ENCODE measurements at regions not wholly inside any gene's neighbourhood (a gene's known extent, or its start where the extent isn't known, plus 50 kb on each side); places are given as distances from the start of the nearest gene placed in this dataset.
A peak's percentile ranks its signal among the peaks of the same experiment; 100 is the strongest.

DNA sequence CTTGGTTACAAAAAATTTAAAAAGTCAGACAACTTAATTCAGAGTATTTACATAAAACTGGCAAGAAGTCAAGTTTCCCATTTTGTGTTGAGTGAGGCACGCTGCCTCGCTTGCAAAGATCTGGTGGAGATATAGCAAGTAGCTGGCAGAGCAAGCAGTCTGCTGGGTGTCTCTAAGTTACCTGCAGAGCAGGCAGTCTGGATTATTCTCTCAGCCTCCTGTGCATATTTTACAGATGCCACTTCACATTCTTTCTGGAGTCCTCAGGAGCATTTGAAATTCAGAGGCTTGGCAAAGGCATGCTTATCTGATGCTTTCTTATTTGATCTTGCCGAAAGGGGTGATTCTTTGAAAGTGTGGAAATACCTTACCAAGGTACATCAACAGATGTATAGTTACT lies 640.4 kb upstream of the ADGRL4 start:
- Histone ChIP-seq H3K27ac (replicated peaks) (no peak overlapping the region), H3K27me3 (ENCODE audit: low read depth) (no peaks in the 10 kb centered on the region), H3K4me1 (no peaks in the 10 kb centered on the region), H3K4me3 (no peak overlapping the region), H3K36me3 (no peaks in the 10 kb centered on the region), H3K9me3 (replicated peaks) (no peaks in the 10 kb centered on the region)
- TF ChIP-seq, protein P1, sequence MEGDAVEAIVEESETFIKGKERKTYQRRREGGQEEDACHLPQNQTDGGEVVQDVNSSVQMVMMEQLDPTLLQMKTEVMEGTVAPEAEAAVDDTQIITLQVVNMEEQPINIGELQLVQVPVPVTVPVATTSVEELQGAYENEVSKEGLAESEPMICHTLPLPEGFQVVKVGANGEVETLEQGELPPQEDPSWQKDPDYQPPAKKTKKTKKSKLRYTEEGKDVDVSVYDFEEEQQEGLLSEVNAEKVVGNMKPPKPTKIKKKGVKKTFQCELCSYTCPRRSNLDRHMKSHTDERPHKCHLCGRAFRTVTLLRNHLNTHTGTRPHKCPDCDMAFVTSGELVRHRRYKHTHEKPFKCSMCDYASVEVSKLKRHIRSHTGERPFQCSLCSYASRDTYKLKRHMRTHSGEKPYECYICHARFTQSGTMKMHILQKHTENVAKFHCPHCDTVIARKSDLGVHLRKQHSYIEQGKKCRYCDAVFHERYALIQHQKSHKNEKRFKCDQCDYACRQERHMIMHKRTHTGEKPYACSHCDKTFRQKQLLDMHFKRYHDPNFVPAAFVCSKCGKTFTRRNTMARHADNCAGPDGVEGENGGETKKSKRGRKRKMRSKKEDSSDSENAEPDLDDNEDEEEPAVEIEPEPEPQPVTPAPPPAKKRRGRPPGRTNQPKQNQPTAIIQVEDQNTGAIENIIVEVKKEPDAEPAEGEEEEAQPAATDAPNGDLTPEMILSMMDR (IDR thresholded peaks at IDR 0.05; ENCODE audit: borderline replicate concordance): no peak
- intact Hi-C loops (cut with micrococcal nuclease): no loop called here
- no peak for DNase-seq

DNA sequence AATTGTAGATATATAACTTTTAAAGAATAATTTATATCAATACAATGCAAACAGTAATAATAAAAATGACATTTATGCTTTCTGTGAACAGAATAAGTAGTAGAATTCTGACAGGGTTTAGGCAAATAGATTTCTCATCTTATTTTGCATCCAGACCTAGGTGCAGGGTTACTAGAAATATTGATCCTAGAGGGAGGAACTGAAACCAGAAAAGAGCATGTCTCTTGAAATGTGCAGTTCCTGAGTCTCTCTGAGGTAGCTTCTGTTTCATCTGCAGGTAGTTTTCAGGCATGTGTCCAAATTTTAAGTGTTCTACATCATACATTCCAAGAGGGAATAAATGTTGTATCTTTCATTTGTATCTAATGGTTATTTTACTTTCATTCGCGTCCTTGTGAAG lies 631.9 kb upstream of the ADGRL4 start:
- no peaks in the 10 kb centered on the region for H3K27me3 ChIP-seq (ENCODE audit: low read depth)
- no peak overlapping the region for H3K4me3 ChIP-seq
- no peak overlapping the region for H3K27ac ChIP-seq (replicated peaks)
- intact Hi-C loops (cut with micrococcal nuclease): no loop called here
- H3K9me3 ChIP-seq (replicated peaks): no peaks in the 10 kb centered on the region
- TF ChIP-seq, protein P1 (IDR thresholded peaks at IDR 0.05; ENCODE audit: borderline replicate concordance): no peak
- no peaks in the 10 kb centered on the region for H3K4me1 ChIP-seq
- DNase-seq: no peak
- no peaks in the 10 kb centered on the region for H3K36me3 ChIP-seq

GRCh38 chr1:79633456-79633855 lies 626.9 kb upstream of the ADGRL4 start:
- no peak overlapping the region for H3K27ac ChIP-seq (replicated peaks)
- DNase-seq: no peak
- no peaks in the 10 kb centered on the region for H3K4me1 ChIP-seq
- no peaks in the 10 kb centered on the region for H3K27me3 ChIP-seq (ENCODE audit: low read depth)
- H3K36me3 ChIP-seq: no peaks in the 10 kb centered on the region
- no peaks in the 10 kb centered on the region for H3K9me3 ChIP-seq (replicated peaks)
- no peak overlapping the region for H3K4me3 ChIP-seq
- intact Hi-C loops (cut with micrococcal nuclease): no loop called here
- TF ChIP-seq, protein P1 (IDR thresholded peaks at IDR 0.05; ENCODE audit: borderline replicate concordance): no peak

GRCh38 chr1:79629414-79629813 lies 622.9 kb upstream of the ADGRL4 start:
- no peak overlapping the region for H3K27ac ChIP-seq (replicated peaks)
- H3K9me3 ChIP-seq (replicated peaks): no peaks in the 10 kb centered on the region
- no peak overlapping the region for H3K4me3 ChIP-seq
- TF ChIP-seq, protein P1 (IDR thresholded peaks at IDR 0.05; ENCODE audit: borderline replicate concordance): no peak
- H3K27me3 ChIP-seq (ENCODE audit: low read depth): no peaks in the 10 kb centered on the region
- DNase-seq: no peak
- intact Hi-C loops (cut with micrococcal nuclease): no loop called here
- no peaks in the 10 kb centered on the region for H3K36me3 ChIP-seq
- no peaks in the 10 kb centered on the region for H3K4me1 ChIP-seq

DNA sequence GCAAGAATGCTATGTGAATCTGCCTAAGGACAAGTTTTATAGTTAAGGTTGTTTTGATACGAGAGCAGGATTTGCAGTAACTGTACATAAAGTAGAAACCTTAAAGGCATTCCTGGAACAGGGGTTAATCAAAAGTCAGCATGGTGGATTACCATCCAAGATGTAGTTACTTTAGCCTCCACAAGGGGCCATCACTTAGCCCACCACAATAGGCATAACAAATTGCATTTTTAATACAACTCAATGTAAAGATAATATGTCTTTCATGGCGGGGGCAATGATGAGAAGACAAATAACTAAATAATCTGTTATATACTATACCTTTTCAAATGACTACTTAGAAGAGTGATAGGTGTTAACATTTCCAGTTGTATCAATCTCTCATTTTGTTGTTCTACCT lies 611.2 kb upstream of the ADGRL4 start:
- peaks cover under 1% of the 10 kb centered on the region for H3K9me3 ChIP-seq (replicated peaks)
- no peak overlapping the region for H3K4me3 ChIP-seq
- no peaks in the 10 kb centered on the region for H3K36me3 ChIP-seq
- intact Hi-C loops (cut with micrococcal nuclease): no loop called here
- TF ChIP-seq, protein P1 (IDR thresholded peaks at IDR 0.05; ENCODE audit: borderline replicate concordance): peak; percentile 14
- H3K27me3 ChIP-seq (ENCODE audit: low read depth): no peaks in the 10 kb centered on the region
- no peaks in the 10 kb centered on the region for H3K4me1 ChIP-seq
- no peak for DNase-seq
- H3K27ac ChIP-seq (replicated peaks): no peak overlapping the region

DNA sequence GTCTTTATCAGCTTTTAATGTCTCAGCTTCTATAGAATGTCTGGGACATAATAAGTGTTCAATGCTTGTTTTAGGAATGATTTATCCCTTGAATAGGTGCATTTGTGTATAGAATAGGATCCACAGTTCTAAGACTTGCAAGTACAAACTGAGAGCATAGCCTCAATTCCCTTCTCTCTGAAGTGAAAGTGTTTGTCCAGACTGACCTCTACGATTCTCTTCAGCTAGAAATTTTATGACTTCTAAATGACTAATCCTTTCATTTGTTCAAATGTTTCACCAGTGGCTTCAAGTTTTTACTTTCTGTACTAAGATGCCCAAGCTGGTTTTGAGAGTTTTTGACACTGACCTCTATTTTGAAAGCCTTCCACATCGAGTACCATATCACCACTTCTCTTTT lies 608.2 kb upstream of the ADGRL4 start:
- DNase-seq: no peak
- no peaks in the 10 kb centered on the region for H3K27me3 ChIP-seq (ENCODE audit: low read depth)
- intact Hi-C loops (cut with micrococcal nuclease): no loop called here
- no peaks in the 10 kb centered on the region for H3K9me3 ChIP-seq (replicated peaks)
- no peak overlapping the region for H3K4me3 ChIP-seq
- no peak overlapping the region for H3K27ac ChIP-seq (replicated peaks)
- H3K36me3 ChIP-seq: no peaks in the 10 kb centered on the region
- TF ChIP-seq, protein P1 (IDR thresholded peaks at IDR 0.05; ENCODE audit: borderline replicate concordance): no peak
- no peaks in the 10 kb centered on the region for H3K4me1 ChIP-seq
